Right lobe of liver (tissue), 4 donors: ENCODE measurements at regions not wholly inside any gene's neighbourhood (a gene's known extent, or its start where the extent isn't known, plus 50 kb on each side); places are given as distances from the start of the nearest gene placed in this dataset.

ENCODE experiments used
- CTCF ChIP-seq, 4 donors: fragments of 200-600 bp in 3 of 4; fragments of 450-650 bp in 1 of 4; IDR thresholded peaks; one replicate each; pipeline versions ENCODE4 v1.5.1 to v1.8.0; 2016 to 2022; ENCODE audit warnings: antibody characterized with exemption in 4 of 4, mild to moderate bottlenecking in 2 of 4
- POLR2A ChIP-seq: fragments of 450-650 bp; IDR thresholded peaks from one replicate; pipeline ENCODE4 v1.6.1; 2017; ENCODE audit warnings: antibody characterized with exemption, mild to moderate bottlenecking
- donor health status: DM: no; HTN: no; CAD: no.
- donor health status: DM: no; HTN: no; CAD: no.
- donor health status: DM: no; HTN: yes; CAD: no.

- TF ChIP-seq CTCF (IDR thresholded peaks at IDR 0.05): no peak
- no peak for TF ChIP-seq POLR2A
Observed at GRCh38 chr18:79629606-79630005, 50.0 kb upstream of the CTDP1 start.
